Mucosa of descending colon (tissue), 3 donors: ENCODE measurements at regions not wholly inside any gene's neighbourhood (a gene's known extent, or its start where the extent isn't known, plus 50 kb on each side); places are given as distances from the start of the nearest gene placed in this dataset.
"Not testable (repeated sequence)": the region's sequence is repeated elsewhere in the genome, so short reads cannot be mapped to it uniquely, and the experiment has no call there.

Source experiments
- ATAC-seq: fragments of 200-7000 bp; cut with Tn5 transposase; one replicate; pipeline ENCODE4 v1.9.1; 2020; ENCODE audit warnings: mild to moderate bottlenecking, moderate library complexity
- DNase-seq, 3 donors: peaks; one replicate each; pipeline ENCODE4 v3.0.0-alpha.2; 2020
- H3K36me3 ChIP-seq: fragments of 200-600 bp; one replicate; pipeline ENCODE4 v1.8.0; 2021; ENCODE audit warnings: low read depth, mild to moderate bottlenecking
- H3K4me1 ChIP-seq: fragments of 200-600 bp; one replicate; pipeline ENCODE4 v1.8.0; 2021; ENCODE audit warnings: low read depth, mild to moderate bottlenecking
- H3K4me3 ChIP-seq: fragments of 200-600 bp; one replicate; pipeline ENCODE4 v1.8.0; 2021; ENCODE audit warnings: mild to moderate bottlenecking
- H3K9me3 ChIP-seq: fragments of 200-600 bp; one replicate; pipeline ENCODE4 v1.8.0; 2021; ENCODE audit warnings: mild to moderate bottlenecking
- intact Hi-C, 2 donors: fragments of 100-400 bp; cut with DNase I in 1 of 2; cut with micrococcal nuclease in 1 of 2; formaldehyde crosslinking; loops; one replicate each; pipeline versions ENCODE4 v1.11.0 to v1.11.1; 2022; cut with DNase I, micrococcal nuclease
- TF ChIP-seq, protein P1 (sequence below): fragments of 200-600 bp; IDR thresholded peaks from one replicate; pipeline ENCODE4 v1.8.0; 2022; ENCODE audit warnings: antibody characterized with exemption, mild to moderate bottlenecking
- donor health status: DM: no; HTN: no; CAD: no; lungs with moderate emphysema.
- donor health status: DM: no; HTN: no; CAD: no.
- donor health status: DM: no; HTN: yes; CAD: no.

- no peaks in the 10 kb centered on the region for H3K36me3 ChIP-seq
- ATAC-seq (no peak), DNase-seq (no peak)
- intact Hi-C loops, result no loop called here
- TF ChIP-seq, protein P1, sequence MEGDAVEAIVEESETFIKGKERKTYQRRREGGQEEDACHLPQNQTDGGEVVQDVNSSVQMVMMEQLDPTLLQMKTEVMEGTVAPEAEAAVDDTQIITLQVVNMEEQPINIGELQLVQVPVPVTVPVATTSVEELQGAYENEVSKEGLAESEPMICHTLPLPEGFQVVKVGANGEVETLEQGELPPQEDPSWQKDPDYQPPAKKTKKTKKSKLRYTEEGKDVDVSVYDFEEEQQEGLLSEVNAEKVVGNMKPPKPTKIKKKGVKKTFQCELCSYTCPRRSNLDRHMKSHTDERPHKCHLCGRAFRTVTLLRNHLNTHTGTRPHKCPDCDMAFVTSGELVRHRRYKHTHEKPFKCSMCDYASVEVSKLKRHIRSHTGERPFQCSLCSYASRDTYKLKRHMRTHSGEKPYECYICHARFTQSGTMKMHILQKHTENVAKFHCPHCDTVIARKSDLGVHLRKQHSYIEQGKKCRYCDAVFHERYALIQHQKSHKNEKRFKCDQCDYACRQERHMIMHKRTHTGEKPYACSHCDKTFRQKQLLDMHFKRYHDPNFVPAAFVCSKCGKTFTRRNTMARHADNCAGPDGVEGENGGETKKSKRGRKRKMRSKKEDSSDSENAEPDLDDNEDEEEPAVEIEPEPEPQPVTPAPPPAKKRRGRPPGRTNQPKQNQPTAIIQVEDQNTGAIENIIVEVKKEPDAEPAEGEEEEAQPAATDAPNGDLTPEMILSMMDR, result no peak
- peaks cover 7% of the 10 kb centered on the region for H3K4me1 ChIP-seq
- no peaks in the 10 kb centered on the region for H3K9me3 ChIP-seq
- no peak overlapping the region for H3K4me3 ChIP-seq
Observed at GRCh38 chr21:14670409-14670808, 124.3 kb upstream of the SAMSN1 start.

DNA sequence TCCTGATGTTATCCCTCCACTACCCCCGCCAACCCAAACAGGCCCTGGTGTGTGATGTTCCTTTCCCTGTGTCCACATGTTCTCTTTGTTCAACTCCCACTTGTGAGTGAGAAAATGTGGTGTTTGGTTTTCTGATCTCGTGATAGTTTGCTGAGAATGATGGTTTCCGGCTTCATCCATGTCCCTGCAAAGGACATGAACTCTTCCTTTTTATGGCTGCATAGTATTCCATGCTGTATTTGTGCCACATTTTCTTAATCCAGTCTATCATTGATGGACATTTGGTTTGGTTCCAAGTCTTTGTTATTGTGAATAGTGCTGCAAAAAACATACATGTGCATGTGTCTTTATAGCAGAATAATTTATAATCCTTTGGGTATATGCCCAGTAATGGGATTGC is 123.0 kb upstream of the SAMSN1 start:
- H3K36me3 ChIP-seq, H3K4me1 ChIP-seq, ATAC-seq, H3K4me3 ChIP-seq, DNase-seq, H3K9me3 ChIP-seq, intact Hi-C loops: not testable (repeated sequence)

GRCh38 chr21:14657241-14658008 is 111.3 kb upstream of the SAMSN1 start:
- no peaks in the 10 kb centered on the region for H3K4me1 ChIP-seq
- TF ChIP-seq, protein P1, result no peak
- intact Hi-C loops, result no loop called here
- no peaks in the 10 kb centered on the region for H3K9me3 ChIP-seq
- H3K36me3 ChIP-seq, result no peaks in the 10 kb centered on the region
- ATAC-seq (no peak), DNase-seq (no peak)
- no peak overlapping the region for H3K4me3 ChIP-seq

DNA sequence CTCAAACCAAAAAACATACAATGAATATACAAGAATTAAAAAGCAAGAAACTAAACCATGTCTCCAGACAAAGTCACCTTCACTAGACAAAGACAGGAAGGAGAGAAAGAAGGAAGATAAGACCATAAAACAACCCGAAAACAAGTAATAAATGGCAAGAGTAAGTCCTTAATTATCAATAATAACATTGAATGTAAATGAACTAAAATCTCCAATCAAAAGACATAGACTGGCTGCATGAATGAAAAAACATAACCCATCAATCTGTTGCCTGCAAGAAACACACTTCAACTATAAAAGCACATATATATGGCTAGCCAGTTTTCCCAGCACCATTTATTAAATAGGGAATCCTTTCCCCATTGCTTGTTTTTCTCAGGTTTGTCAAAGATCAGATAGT is 100.8 kb upstream of the SAMSN1 start:
- no peak for DNase-seq

DNA sequence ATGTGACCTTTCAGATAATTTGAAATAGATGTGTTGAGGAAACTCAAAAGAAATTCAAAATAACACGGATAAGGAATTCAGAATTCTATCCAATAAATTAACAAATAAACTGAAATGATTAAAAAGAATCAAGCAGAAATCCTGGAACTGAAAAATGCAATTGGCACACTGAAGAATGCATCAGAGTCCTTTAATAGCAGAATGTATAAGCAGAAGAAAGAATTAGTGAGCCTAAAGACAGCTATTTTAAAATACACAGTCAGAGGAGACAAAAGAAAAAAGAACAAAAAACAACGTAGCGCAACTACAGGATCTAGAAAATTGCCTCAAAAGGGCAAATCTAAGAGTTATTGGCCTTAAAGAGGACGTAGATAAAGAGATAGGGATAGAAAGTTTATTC is 99.6 kb upstream of the SAMSN1 start:
- intact Hi-C loops, result no loop called here
- Histone ChIP-seq H3K9me3 (peaks cover 5% of the 10 kb centered on the region), H3K4me1 (no peaks in the 10 kb centered on the region), H3K36me3 (no peaks in the 10 kb centered on the region), H3K4me3 (no peak overlapping the region)
- TF ChIP-seq, protein P1, result no peak
- no peak for ATAC-seq
- no peak for DNase-seq

More for the DNA sequence above, 100.8 kb upstream of the SAMSN1 start:
- Histone ChIP-seq H3K9me3 (peaks cover 5% of the 10 kb centered on the region), H3K4me3 (no peak overlapping the region), H3K36me3 (no peaks in the 10 kb centered on the region), H3K4me1 (no peaks in the 10 kb centered on the region)
- no peak for ATAC-seq
- TF ChIP-seq, protein P1, result no peak
- intact Hi-C loops, result no loop called here

DNA sequence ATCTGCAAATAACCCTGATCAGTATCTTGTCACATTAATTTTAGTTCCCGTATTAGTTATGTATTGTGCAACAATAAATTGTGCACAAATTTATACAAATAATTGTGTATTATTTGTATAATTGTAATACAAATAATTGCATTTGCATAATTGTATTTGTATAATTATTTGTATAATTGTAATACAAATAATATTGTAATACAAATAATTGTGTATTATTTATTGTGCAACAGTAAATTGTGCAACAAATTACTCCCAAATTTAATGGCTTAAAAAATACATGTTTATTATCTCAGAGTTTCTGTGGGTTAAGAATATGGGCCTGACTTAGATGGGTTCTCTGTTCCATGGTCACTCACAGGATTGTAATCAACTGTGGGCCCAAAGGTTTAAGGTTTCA is 86.2 kb upstream of the SAMSN1 start:
- ATAC-seq, result no peak
- intact Hi-C loops, result no loop called here
- TF ChIP-seq, protein P1, result no peak
- Histone ChIP-seq H3K36me3 (no peaks in the 10 kb centered on the region), H3K9me3 (no peaks in the 10 kb centered on the region), H3K4me1 (no peaks in the 10 kb centered on the region), H3K4me3 (no peak overlapping the region)
- DNase-seq, result no peak
